Neural cell (in vitro differentiated cells): ENCODE measurements at regions not wholly inside any gene's neighbourhood (a gene's known extent, or its start where the extent isn't known, plus 50 kb on each side); places are given as distances from the start of the nearest gene placed in this dataset.

Experiments used
- H2AFZ ChIP-seq: fragments of 200-600, 300-800 bp; sonication (generic), shearing (Covaris generic); 2 replicates; pipeline ENCODE4 v1.6.0; 2014; ENCODE audit warnings: low read depth, mild to moderate bottlenecking, antibody characterized with exemption, low read length, moderate library complexity
- H3F3A ChIP-seq: fragments of 200-600 bp; shearing (Covaris generic); 2 replicates; pipeline ENCODE4 v1.6.1; 2016; ENCODE audit warnings: mild to moderate bottlenecking, moderate library complexity, mixed read lengths, antibody characterized with exemption, low read length; ENCODE audit not compliant: insufficient read depth, poor library complexity, severe bottlenecking
- H3K27ac ChIP-seq: fragments of 200-600, 300-800 bp; sonication (generic), shearing (Covaris generic); 2 replicates; pipeline ENCODE4 v1.5.1; 2014; ENCODE audit warnings: mild to moderate bottlenecking, low read length, moderate library complexity
- H3K27me3 ChIP-seq: fragments of 300-800, 200-600 bp; sonication (generic), shearing (Covaris generic); 2 replicates; pipeline ENCODE4 v1.6.0; 2014; ENCODE audit warnings: mild to moderate bottlenecking, low read depth, low read length, moderate library complexity; ENCODE audit not compliant: insufficient read depth
- H3K36me3 ChIP-seq: fragments of 300-800, 200-600 bp; sonication (generic), shearing (Covaris generic); 2 replicates; pipeline ENCODE4 v1.5.1; 2014; ENCODE audit warnings: mild to moderate bottlenecking, antibody characterized with exemption, low read length, moderate library complexity; ENCODE audit not compliant: insufficient read depth
- H3K4me2 ChIP-seq: fragments of 300-800, 200-600 bp; sonication (generic), shearing (Covaris generic); 2 replicates; pipeline ENCODE4 v1.6.0; 2014; ENCODE audit warnings: mild to moderate bottlenecking, low read length
- H3K4me3 ChIP-seq: fragments of 300-800, 200-600 bp; sonication (generic), shearing (Covaris generic); 2 replicates; pipeline ENCODE4 v1.5.1; 2014; ENCODE audit warnings: mild to moderate bottlenecking, low read length, moderate library complexity
- H3K79me2 ChIP-seq: fragments of 200-600 bp; shearing (Covaris generic); replicated peaks from 2 replicates; pipeline ENCODE4 v1.6.0; 2014; ENCODE audit warnings: mild to moderate bottlenecking, low read length, moderate library complexity; ENCODE audit not compliant: insufficient read depth
- H3K9ac ChIP-seq: fragments of 300-800, 200-600 bp; sonication (generic), shearing (Covaris generic); 2 replicates; pipeline ENCODE4 v1.6.1; 2016; ENCODE audit warnings: mild to moderate bottlenecking, low read length, mixed read lengths
- H3K9me2 ChIP-seq: fragments of 200-600 bp; shearing (Covaris generic); 2 replicates; pipeline ENCODE4 v1.6.1; 2016; ENCODE audit warnings: mild to moderate bottlenecking, low read length, mixed read lengths; ENCODE audit not compliant: insufficient read depth
- H3K9me3 ChIP-seq: fragments of 200-600, 300-800 bp; sonication (generic), shearing (Covaris generic); 2 replicates; pipeline ENCODE4 v1.6.1; 2016; ENCODE audit warnings: mild to moderate bottlenecking, mixed run types, low read length, moderate library complexity, mixed read lengths
- H4K20me1 ChIP-seq: fragments of 200-600 bp; shearing (Covaris generic); 2 replicates; pipeline ENCODE4 v1.6.1; 2016; ENCODE audit warnings: mild to moderate bottlenecking, mixed run types; ENCODE audit not compliant: insufficient read depth
- CTCF ChIP-seq: fragments of 450-650 bp; IDR thresholded peaks from 2 replicates; pipeline ENCODE4 v1.5.1; 2014; ENCODE audit warnings: antibody characterized with exemption, mild to moderate bottlenecking, moderate library complexity; ENCODE audit not compliant: poor library complexity, severe bottlenecking
- EP300 ChIP-seq: fragments of 450-650 bp; conservative IDR thresholded peaks from 2 replicates; pipeline ENCODE4 v1.6.1; 2014; ENCODE audit warnings: antibody characterized with exemption, mild to moderate bottlenecking, moderate library complexity; ENCODE audit not compliant: poor library complexity, severe bottlenecking
- EZH2 ChIP-seq: fragments of 200-600, 300-800 bp; shearing (Covaris generic), sonication (generic); IDR thresholded peaks from 2 replicates; pipeline ENCODE4 v1.6.1; 2014; ENCODE audit warnings: antibody characterized with exemption, low read length, borderline replicate concordance, mild to moderate bottlenecking; ENCODE audit not compliant: insufficient read depth, poor library complexity, severe bottlenecking
- MXI1 ChIP-seq: fragments of 450-650 bp; conservative IDR thresholded peaks from 2 replicates; pipeline ENCODE4 v1.6.1; 2014; ENCODE audit warnings: antibody characterized with exemption, mild to moderate bottlenecking; ENCODE audit not compliant: poor library complexity, severe bottlenecking
- POLR2AphosphoS5 ChIP-seq: IDR thresholded peaks from 2 replicates; pipeline ENCODE4 v1.6.1; 2012
- RAD21 ChIP-seq: fragments of 450-650 bp; conservative IDR thresholded peaks from 2 replicates; pipeline ENCODE4 v1.6.1; 2014; ENCODE audit warnings: antibody characterized with exemption, mild to moderate bottlenecking, moderate library complexity
- REST ChIP-seq: IDR thresholded peaks from 2 replicates; pipeline ENCODE4 v1.6.1; 2012; ENCODE audit warnings: borderline replicate concordance
- SMC3 ChIP-seq: fragments of 450-650 bp; conservative IDR thresholded peaks from 2 replicates; pipeline ENCODE4 v1.6.1; 2014; ENCODE audit warnings: antibody characterized with exemption, mild to moderate bottlenecking, moderate library complexity; ENCODE audit not compliant: poor library complexity
- TAF1 ChIP-seq: IDR thresholded peaks from 2 replicates; pipeline ENCODE4 v1.6.1; 2012; ENCODE audit warnings: low read depth

DNA sequence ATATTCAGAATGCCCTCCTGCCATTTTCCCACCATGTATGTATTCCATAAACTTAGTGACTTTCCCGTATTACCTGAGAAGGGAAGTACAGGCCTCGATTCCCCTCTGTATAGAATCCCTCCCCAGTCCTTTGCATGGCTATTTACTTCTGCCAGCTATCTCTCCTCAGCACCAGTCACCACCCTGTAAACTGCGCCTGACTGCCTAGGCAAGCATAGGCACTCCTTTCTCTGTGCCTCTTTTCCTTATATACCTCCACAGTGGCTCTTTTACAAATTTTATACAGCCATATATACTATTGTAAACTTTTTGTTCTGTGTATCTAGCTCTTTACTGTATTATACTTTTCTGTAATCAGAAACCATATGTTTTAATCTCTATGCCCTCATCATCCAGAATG, 130.9 kb upstream of the TET2 start:
- H3K9me3 ChIP-seq, result no peaks in the 10 kb centered on the region
- TF ChIP-seq REST (no peak), CTCF (no peak), EZH2 (no peak), POLR2AphosphoS5 (no peak), TAF1 (no peak), EP300 (no peak), RAD21 (no peak), MXI1 (no peak), SMC3 (no peak)
- H3K36me3 ChIP-seq, result no peaks in the 10 kb centered on the region
- H4K20me1 ChIP-seq, result no peaks in the 10 kb centered on the region
- no peaks in the 10 kb centered on the region for H3K9me2 ChIP-seq
- no peak overlapping the region for H3K27ac ChIP-seq
- no peaks in the 10 kb centered on the region for H3K27me3 ChIP-seq
- no peak overlapping the region for H3K4me2 ChIP-seq
- no peak overlapping the region for H3K9ac ChIP-seq
- no peaks in the 10 kb centered on the region for H3K79me2 ChIP-seq
- H3F3A ChIP-seq, result no peaks in the 10 kb centered on the region
- H3K4me3 ChIP-seq, result no peak overlapping the region
- H2AFZ ChIP-seq, result no peak overlapping the region

- no peak overlapping the region for H3K27ac ChIP-seq
- no peaks in the 10 kb centered on the region for H3K9me2 ChIP-seq
- H3K4me3 ChIP-seq, result no peak overlapping the region
- H3K27me3 ChIP-seq, result no peaks in the 10 kb centered on the region
- no peak for TF ChIP-seq POLR2AphosphoS5
- no peak for TF ChIP-seq EP300
- TF ChIP-seq SMC3, result no peak
- TF ChIP-seq CTCF, result no peak
- no peak for TF ChIP-seq EZH2
- TF ChIP-seq MXI1, result no peak
- TF ChIP-seq TAF1, result no peak
- no peak for TF ChIP-seq REST
- TF ChIP-seq RAD21, result no peak
- H3F3A ChIP-seq, result no peaks in the 10 kb centered on the region
- H2AFZ ChIP-seq, result no peak overlapping the region
- H3K9me3 ChIP-seq, result no peaks in the 10 kb centered on the region
- no peak overlapping the region for H3K9ac ChIP-seq
- no peaks in the 10 kb centered on the region for H3K79me2 ChIP-seq
- H4K20me1 ChIP-seq, result no peaks in the 10 kb centered on the region
- H3K36me3 ChIP-seq, result no peaks in the 10 kb centered on the region
- no peak overlapping the region for H3K4me2 ChIP-seq
These were observed 123.6 kb upstream of the TET2 start for GRCh38 chr4:105022811-105023667.
